ENCODE measurements at regions not wholly inside any gene's neighbourhood (a gene's known extent, or its start where the extent isn't known, plus 50 kb on each side); places are given as distances from the start of the nearest gene placed in this dataset.

DNA sequence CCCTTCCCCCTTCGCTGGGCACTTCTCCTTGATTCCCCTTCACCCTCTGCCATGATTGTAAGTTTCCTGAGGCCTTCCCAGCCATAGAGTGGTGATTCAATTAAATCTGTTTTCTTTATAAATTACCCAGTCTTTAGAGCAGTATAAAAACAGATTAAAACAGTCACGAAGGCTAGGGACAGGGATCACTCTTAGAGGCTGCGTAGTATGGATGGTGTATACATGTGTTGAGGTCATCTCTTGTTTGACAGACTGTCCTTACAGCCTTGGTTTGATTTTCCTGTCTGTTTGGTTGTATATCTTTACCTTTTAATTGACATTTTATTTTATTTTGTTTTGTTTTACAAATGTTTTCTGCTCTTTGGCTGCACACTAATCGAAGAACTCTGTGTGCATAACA, 1155.7 kb upstream of the CDH18 start:
- no peaks in the 10 kb centered on the region for H3K9me2 ChIP-seq (replicated peaks; ENCODE audit: insufficient read depth, low read length)
- H3K9ac ChIP-seq (ENCODE audit: low read length), result no peak overlapping the region
- no peaks in the 10 kb centered on the region for H4K20me1 ChIP-seq (ENCODE audit: insufficient read depth, low read length)
- no peak overlapping the region for H3K4me2 ChIP-seq (ENCODE audit: low read depth, low read length)
- no peaks in the 10 kb centered on the region for H3K9me3 ChIP-seq (replicated peaks; ENCODE audit: insufficient read depth, low read length)
- H3K36me3 ChIP-seq (replicated peaks; ENCODE audit: insufficient read depth, low read length), result no peaks in the 10 kb centered on the region
- no peak overlapping the region for H3K4me3 ChIP-seq (ENCODE audit: low read length)
- no peaks in the 10 kb centered on the region for H3F3A ChIP-seq (ENCODE audit: insufficient read depth, low read length)
- no peak for TF ChIP-seq EZH2phosphoT487 (IDR thresholded peaks at IDR 0.05; ENCODE audit: low read length)
- TF ChIP-seq, protein P1, sequence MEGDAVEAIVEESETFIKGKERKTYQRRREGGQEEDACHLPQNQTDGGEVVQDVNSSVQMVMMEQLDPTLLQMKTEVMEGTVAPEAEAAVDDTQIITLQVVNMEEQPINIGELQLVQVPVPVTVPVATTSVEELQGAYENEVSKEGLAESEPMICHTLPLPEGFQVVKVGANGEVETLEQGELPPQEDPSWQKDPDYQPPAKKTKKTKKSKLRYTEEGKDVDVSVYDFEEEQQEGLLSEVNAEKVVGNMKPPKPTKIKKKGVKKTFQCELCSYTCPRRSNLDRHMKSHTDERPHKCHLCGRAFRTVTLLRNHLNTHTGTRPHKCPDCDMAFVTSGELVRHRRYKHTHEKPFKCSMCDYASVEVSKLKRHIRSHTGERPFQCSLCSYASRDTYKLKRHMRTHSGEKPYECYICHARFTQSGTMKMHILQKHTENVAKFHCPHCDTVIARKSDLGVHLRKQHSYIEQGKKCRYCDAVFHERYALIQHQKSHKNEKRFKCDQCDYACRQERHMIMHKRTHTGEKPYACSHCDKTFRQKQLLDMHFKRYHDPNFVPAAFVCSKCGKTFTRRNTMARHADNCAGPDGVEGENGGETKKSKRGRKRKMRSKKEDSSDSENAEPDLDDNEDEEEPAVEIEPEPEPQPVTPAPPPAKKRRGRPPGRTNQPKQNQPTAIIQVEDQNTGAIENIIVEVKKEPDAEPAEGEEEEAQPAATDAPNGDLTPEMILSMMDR (IDR thresholded peaks at IDR 0.05; ENCODE audit: low read length), result no peak
- no peak for TF ChIP-seq EZH2 (optimal IDR thresholded peaks at IDR 0.05; ENCODE audit: low read depth, low read length)
- no peak for DNase-seq
- H3K79me2 ChIP-seq (ENCODE audit: low read length), result no peaks in the 10 kb centered on the region
- no peaks in the 10 kb centered on the region for H3K27me3 ChIP-seq (replicated peaks; ENCODE audit: insufficient read depth, low read length)
- no peak overlapping the region for H3K27ac ChIP-seq (ENCODE audit: low read length)
- no peaks in the 10 kb centered on the region for H3K4me1 ChIP-seq (ENCODE audit: low read length)
- H2AFZ ChIP-seq (ENCODE audit: low read length), result no peak overlapping the region

DNA sequence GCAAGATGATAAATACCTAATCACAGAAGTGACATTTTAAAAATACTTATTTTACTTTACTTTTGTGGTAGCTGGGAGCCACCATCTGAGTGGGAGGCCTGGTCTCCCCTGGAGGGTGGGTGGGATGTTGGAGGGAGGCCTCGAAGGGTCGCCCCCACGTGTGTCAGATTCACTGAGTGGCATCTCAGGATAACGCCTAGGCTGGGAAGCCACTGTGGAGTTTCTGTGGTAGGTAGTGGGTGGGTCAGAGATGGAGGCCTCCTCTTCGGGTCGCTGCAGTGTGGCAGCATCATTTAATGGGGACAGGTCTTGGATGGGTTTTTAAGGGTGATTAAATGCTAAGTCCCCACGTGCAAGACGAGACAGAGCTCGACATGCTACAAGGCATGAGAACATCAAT, 1154.8 kb upstream of the CDH18 start:
- H3K4me3 ChIP-seq (ENCODE audit: low read length), result no peak overlapping the region
- H3F3A ChIP-seq (ENCODE audit: insufficient read depth, low read length), result no peaks in the 10 kb centered on the region
- H3K79me2 ChIP-seq (ENCODE audit: low read length), result no peaks in the 10 kb centered on the region
- TF ChIP-seq, protein P1 (IDR thresholded peaks at IDR 0.05; ENCODE audit: low read length), result no peak
- TF ChIP-seq EZH2phosphoT487 (IDR thresholded peaks at IDR 0.05; ENCODE audit: low read length) (no peak), EZH2 (optimal IDR thresholded peaks at IDR 0.05; ENCODE audit: low read depth, low read length) (no peak)
- DNase-seq, result no peak
- H3K9me2 ChIP-seq (replicated peaks; ENCODE audit: insufficient read depth, low read length), result no peaks in the 10 kb centered on the region
- H4K20me1 ChIP-seq (ENCODE audit: insufficient read depth, low read length), result no peaks in the 10 kb centered on the region
- no peaks in the 10 kb centered on the region for H3K36me3 ChIP-seq (replicated peaks; ENCODE audit: insufficient read depth, low read length)
- no peaks in the 10 kb centered on the region for H3K4me1 ChIP-seq (ENCODE audit: low read length)
- H2AFZ ChIP-seq (ENCODE audit: low read length), result no peak overlapping the region
- H3K27me3 ChIP-seq (replicated peaks; ENCODE audit: insufficient read depth, low read length), result no peaks in the 10 kb centered on the region
- H3K4me2 ChIP-seq (ENCODE audit: low read depth, low read length), result no peak overlapping the region
- no peaks in the 10 kb centered on the region for H3K9me3 ChIP-seq (replicated peaks; ENCODE audit: insufficient read depth, low read length)
- no peak overlapping the region for H3K9ac ChIP-seq (ENCODE audit: low read length)
- no peak overlapping the region for H3K27ac ChIP-seq (ENCODE audit: low read length)

DNA sequence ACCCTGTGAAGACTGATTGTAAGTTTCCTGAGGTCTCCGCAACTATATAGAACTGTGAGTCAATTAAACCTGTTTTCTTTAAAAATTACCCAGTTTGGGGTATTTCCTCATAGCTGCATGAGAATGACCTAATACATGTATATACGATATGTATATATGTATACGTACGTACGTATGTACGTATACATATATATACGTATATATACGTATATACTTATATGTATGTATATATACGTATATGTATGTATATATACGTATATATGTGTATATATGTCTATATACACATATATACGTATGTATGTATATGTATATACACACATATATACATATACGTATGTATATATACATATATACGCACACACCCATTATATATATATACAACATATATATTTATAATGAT, 1153.0 kb upstream of the CDH18 start:
- Histone ChIP-seq H3K79me2 (ENCODE audit: low read length) (no peaks in the 10 kb centered on the region), H3K9ac (ENCODE audit: low read length) (no peak overlapping the region), H3K4me2 (ENCODE audit: low read depth, low read length) (no peak overlapping the region), H3K27me3 (replicated peaks; ENCODE audit: insufficient read depth, low read length) (no peaks in the 10 kb centered on the region), H3K9me2 (replicated peaks; ENCODE audit: insufficient read depth, low read length) (no peaks in the 10 kb centered on the region), H4K20me1 (ENCODE audit: insufficient read depth, low read length) (no peaks in the 10 kb centered on the region), H3K9me3 (replicated peaks; ENCODE audit: insufficient read depth, low read length) (no peaks in the 10 kb centered on the region), H3K27ac (ENCODE audit: low read length) (no peak overlapping the region), H3K36me3 (replicated peaks; ENCODE audit: insufficient read depth, low read length) (no peaks in the 10 kb centered on the region), H3F3A (ENCODE audit: insufficient read depth, low read length) (no peaks in the 10 kb centered on the region), H3K4me3 (ENCODE audit: low read length) (no peak overlapping the region), H3K4me1 (ENCODE audit: low read length) (no peaks in the 10 kb centered on the region), H2AFZ (ENCODE audit: low read length) (no peak overlapping the region)
- no peak for DNase-seq
- no peak for TF ChIP-seq EZH2phosphoT487 (IDR thresholded peaks at IDR 0.05; ENCODE audit: low read length)
- TF ChIP-seq, protein P1 (IDR thresholded peaks at IDR 0.05; ENCODE audit: low read length), result no peak
- TF ChIP-seq EZH2 (optimal IDR thresholded peaks at IDR 0.05; ENCODE audit: low read depth, low read length), result no peak

All from MM.1S (cell line).